Muscle layer of duodenum (tissue), 2 donors: ENCODE measurements at regions not wholly inside any gene's neighbourhood (a gene's known extent, or its start where the extent isn't known, plus 50 kb on each side); places are given as distances from the start of the nearest gene placed in this dataset.

Experiments
- H3K27ac ChIP-seq: one replicate; pipeline ENCODE4 v1.7.0; 2013; ENCODE audit warnings: mild to moderate bottlenecking, low read length
- H3K27me3 ChIP-seq: one replicate; pipeline ENCODE4 v1.7.0; 2013; ENCODE audit warnings: low read depth, mild to moderate bottlenecking, control low read depth, low read length
- H3K36me3 ChIP-seq, 2 donors: one replicate each; pipeline ENCODE4 v1.7.0; 2013; ENCODE audit warnings: low read length in 2 of 2, control low read depth in 1 of 2, mild to moderate bottlenecking in 1 of 2; ENCODE audit not compliant: insufficient read depth in 2 of 2, control insufficient read depth in 1 of 2
- H3K4me1 ChIP-seq, 2 donors: one replicate each; pipeline ENCODE4 v1.7.0; 2013; ENCODE audit warnings: low read length in 2 of 2, mild to moderate bottlenecking in 2 of 2, control low read depth in 1 of 2, moderate library complexity in 1 of 2; ENCODE audit not compliant: insufficient read depth in 2 of 2, control insufficient read depth in 1 of 2
- H3K4me3 ChIP-seq, 2 donors: one replicate each; pipeline ENCODE4 v1.7.0; 2013; ENCODE audit warnings: low read length in 2 of 2, low read depth in 1 of 2, mild to moderate bottlenecking in 1 of 2
- H3K9me3 ChIP-seq, 2 donors: one replicate each; pipeline ENCODE4 v1.7.0; 2013; ENCODE audit warnings: low read length in 2 of 2, control low read depth in 1 of 2, mild to moderate bottlenecking in 1 of 2; ENCODE audit not compliant: control insufficient read depth in 1 of 2
- donor health status: healthy.

- no peaks in the 10 kb centered on the region for H3K9me3 ChIP-seq
- H3K4me1 ChIP-seq = no peaks in the 10 kb centered on the region
- no peak overlapping the region for H3K4me3 ChIP-seq
- no peaks in the 10 kb centered on the region for H3K36me3 ChIP-seq
- H3K27me3 ChIP-seq = no peaks in the 10 kb centered on the region
- H3K27ac ChIP-seq = no peak overlapping the region
Measured at GRCh38 chr12:91562476-91562875, 379.9 kb upstream of the DCN start.

DNA sequence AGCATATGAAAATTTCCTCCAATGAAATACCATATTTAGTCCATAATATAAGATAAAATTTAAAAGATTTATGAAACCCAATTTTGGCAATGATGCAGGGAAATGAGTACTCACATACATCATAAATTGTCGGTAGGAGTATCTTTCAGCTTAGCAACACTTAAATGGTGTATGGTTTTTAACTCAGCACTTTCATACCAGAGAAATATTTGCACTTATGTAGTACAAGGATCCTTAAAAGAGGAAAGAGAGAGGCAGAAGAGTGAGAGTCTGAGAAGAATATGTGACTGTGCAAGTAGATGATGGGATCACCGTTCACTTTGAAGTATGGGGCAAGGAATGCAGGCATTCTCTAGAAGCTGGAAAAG lies 379.3 kb upstream of the DCN start:
- H3K27ac ChIP-seq = no peak overlapping the region
- H3K4me1 ChIP-seq = no peaks in the 10 kb centered on the region
- H3K36me3 ChIP-seq = no peaks in the 10 kb centered on the region
- no peaks in the 10 kb centered on the region for H3K27me3 ChIP-seq
- H3K4me3 ChIP-seq = no peak overlapping the region
- H3K9me3 ChIP-seq = no peaks in the 10 kb centered on the region

DNA sequence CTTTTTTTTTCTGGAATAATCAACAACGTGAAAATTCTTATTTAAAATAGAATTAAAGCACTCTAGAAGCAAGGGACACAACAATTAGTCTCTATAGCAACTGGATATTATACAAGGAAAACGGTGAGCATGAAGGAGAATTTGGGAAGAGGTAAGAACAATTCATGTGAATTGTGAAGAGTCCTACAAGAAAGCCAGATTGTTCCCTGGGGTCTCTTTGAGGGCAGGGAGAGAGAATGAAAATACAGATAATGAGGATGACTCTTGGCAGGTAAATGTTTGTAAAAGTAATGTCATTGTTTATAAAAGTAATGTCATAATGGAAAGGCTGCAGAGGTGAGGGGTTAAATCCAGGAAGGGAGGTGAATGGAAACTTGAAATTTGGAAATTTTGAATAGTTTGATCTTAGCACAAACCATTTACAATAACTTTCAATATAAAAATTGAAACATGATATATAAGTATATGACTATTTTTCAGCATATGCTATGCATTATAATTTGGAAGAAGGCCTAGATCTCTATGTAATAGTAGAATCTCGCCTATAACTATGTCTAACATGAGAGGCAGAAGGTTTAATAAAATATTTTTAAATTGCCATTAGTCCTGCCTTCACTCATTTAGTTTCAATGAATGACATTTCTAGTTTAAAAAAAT lies 378.8 kb upstream of the DCN start:
- Histone ChIP-seq H3K9me3 (no peaks in the 10 kb centered on the region), H3K4me3 (no peak overlapping the region), H3K27ac (no peak overlapping the region), H3K36me3 (no peaks in the 10 kb centered on the region), H3K4me1 (no peaks in the 10 kb centered on the region), H3K27me3 (no peaks in the 10 kb centered on the region)

GRCh38 chr12:91556909-91557308 lies 374.3 kb upstream of the DCN start:
- no peaks in the 10 kb centered on the region for H3K36me3 ChIP-seq
- no peaks in the 10 kb centered on the region for H3K27me3 ChIP-seq
- H3K4me3 ChIP-seq = no peak overlapping the region
- no peaks in the 10 kb centered on the region for H3K4me1 ChIP-seq
- no peaks in the 10 kb centered on the region for H3K9me3 ChIP-seq
- H3K27ac ChIP-seq = no peak overlapping the region

DNA sequence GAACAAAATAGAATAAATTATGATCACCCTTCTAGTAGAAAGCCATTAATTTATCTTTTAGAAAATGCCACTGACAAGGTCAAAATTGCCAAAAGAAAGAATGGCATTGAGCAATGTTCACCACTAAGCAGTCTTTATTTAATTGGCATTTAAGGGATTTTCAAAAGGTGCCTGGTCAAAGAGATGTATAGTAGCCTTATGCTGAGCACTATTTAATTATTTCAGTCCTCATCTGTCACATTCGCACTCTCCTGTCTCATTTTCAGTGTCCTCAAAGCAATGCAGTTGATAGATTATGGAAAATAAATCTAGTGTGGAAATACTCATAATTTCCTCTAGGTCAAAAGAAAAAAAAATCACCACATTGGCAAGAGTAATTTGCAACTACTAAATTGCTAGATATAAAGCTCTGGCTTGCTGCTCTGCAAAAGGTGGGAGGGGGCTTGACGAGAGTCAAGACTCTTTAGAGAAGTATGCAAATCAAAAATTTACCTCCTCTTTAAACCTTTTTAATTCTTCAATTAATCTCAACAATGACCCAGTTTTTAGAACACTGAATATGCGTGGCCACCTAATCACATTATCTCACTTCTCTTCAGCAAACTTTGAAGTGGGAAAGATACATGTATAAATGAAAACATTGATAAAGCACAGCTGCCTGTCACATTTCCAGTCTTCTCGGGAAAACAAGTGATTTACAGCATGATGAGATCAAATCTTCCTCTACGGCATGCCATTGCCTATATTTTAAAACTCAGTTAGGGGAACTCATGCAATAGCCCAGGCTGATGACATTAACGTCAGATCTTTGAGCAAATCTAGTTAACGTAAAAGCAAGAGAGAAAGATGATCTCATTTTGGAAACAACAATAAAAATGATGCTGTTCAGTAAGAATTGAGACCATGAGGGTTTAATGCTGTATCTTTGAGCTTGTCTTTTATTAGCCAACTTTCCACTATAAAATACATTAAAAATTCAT lies 373.1 kb upstream of the DCN start:
- no peaks in the 10 kb centered on the region for H3K27me3 ChIP-seq
- no peaks in the 10 kb centered on the region for H3K36me3 ChIP-seq

GRCh38 chr12:91551927-91552326 lies 369.3 kb upstream of the DCN start:
- Histone ChIP-seq H3K27ac (no peak overlapping the region), H3K36me3 (no peaks in the 10 kb centered on the region), H3K27me3 (no peaks in the 10 kb centered on the region), H3K9me3 (no peaks in the 10 kb centered on the region), H3K4me1 (no peaks in the 10 kb centered on the region), H3K4me3 (no peak overlapping the region)

More for the DNA sequence above, 373.1 kb upstream of the DCN start:
- Histone ChIP-seq H3K27ac (no peak overlapping the region), H3K9me3 (no peaks in the 10 kb centered on the region), H3K4me1 (no peaks in the 10 kb centered on the region), H3K4me3 (no peak overlapping the region)

DNA sequence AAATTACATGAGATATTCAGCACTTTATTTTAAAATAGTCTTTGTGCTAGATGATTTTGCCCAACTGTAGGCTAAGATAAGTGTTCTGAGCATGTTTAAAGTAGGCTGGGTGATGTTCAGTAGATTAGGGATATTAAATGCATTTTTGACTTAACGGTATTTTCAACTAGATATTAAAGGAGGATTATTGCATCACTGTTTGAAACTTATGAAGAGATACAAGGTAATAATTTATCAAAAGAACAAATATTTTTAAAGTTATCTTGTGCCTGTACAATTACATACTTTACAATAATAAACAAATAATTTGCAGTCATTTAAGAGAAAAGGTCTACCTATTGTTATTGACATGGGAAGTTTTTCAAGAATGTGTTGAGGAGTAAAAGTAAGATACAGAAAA lies 368.6 kb upstream of the DCN start:
- Histone ChIP-seq H3K9me3 (no peaks in the 10 kb centered on the region), H3K27me3 (no peaks in the 10 kb centered on the region), H3K27ac (no peak overlapping the region), H3K4me3 (no peak overlapping the region), H3K36me3 (no peaks in the 10 kb centered on the region), H3K4me1 (no peaks in the 10 kb centered on the region)

DNA sequence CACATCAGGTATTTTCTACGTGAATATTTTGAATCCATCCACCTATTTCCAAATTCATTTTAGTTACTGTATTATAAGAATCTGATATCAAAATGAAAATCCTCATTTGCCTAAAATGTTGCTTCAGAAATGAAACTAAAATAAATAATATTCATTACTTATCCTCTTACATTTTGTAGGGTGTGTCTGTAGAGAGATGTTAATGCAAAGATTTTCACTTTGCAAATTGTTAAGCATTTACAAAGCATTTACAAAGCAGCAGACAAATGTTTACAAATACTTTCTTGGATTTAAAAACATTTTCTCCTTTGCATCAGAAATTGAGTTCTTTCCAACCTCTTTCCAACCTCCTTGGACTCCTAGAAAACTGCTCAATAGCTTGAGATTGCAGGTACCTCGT lies 360.0 kb upstream of the DCN start:
- Histone ChIP-seq H3K36me3 (no peaks in the 10 kb centered on the region), H3K4me3 (no peak overlapping the region), H3K27me3 (no peaks in the 10 kb centered on the region)

DNA sequence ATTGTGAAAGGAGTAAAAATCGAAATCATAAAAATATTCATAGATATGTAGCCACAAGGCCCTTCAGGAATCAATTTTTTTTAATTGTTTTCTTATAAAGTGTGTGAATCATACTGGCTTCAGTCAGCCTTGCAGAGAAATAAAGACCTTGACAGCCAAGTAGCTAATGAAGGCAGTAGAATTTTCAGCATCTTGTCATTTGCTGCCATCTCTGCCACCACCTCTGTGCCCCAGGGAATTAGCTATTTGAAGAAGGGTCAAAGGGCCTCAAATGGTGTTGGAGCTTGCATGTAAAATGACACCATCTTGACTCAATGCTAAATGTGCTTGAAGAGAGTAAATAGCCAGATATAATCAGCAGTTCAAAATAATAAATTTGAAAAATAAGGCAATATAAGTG lies 359.4 kb upstream of the DCN start:
- Histone ChIP-seq H3K36me3 (no peaks in the 10 kb centered on the region), H3K27me3 (no peaks in the 10 kb centered on the region), H3K27ac (no peak overlapping the region), H3K4me3 (no peak overlapping the region), H3K9me3 (no peaks in the 10 kb centered on the region), H3K4me1 (no peaks in the 10 kb centered on the region)

More for the DNA sequence above, 360.0 kb upstream of the DCN start:
- no peaks in the 10 kb centered on the region for H3K4me1 ChIP-seq
- H3K9me3 ChIP-seq = no peaks in the 10 kb centered on the region
- H3K27ac ChIP-seq = no peak overlapping the region

- Histone ChIP-seq H3K27me3 (no peaks in the 10 kb centered on the region), H3K27ac (no peak overlapping the region), H3K9me3 (peaks cover 0 to 4% of the 10 kb centered on the region in 2 donors), H3K4me1 (no peaks in the 10 kb centered on the region), H3K36me3 (no peaks in the 10 kb centered on the region), H3K4me3 (no peak overlapping the region)
Measured at GRCh38 chr12:91538418-91538817, 355.8 kb upstream of the DCN start.

DNA sequence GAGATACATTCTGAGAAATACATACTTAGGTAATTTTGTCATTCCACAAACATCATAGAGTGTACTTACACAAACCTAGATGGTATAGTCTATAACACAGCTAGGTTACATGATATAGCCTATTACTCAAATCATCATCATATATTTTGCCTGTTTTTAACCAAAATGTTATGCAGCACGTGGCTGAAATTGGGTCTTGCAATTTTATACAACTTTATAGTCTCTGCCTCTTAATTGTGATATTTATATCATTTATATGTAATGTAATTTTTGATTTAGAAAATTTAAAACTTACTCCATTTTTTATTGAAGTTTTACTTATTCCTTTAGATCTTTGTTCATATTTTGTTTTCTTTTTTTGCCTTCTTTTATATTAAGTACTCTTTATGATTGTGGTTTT lies 350.7 kb upstream of the DCN start:
- Histone ChIP-seq H3K27ac (no peak overlapping the region), H3K4me1 (no peaks in the 10 kb centered on the region), H3K9me3 (peaks cover 3 to 7% of the 10 kb centered on the region in 2 donors), H3K27me3 (no peaks in the 10 kb centered on the region), H3K36me3 (no peaks in the 10 kb centered on the region), H3K4me3 (no peak overlapping the region)
